Vagina (tissue), 2 donors: ENCODE measurements at regions not wholly inside any gene's neighbourhood (a gene's known extent, or its start where the extent isn't known, plus 50 kb on each side); places are given as distances from the start of the nearest gene placed in this dataset.

Source experiments
- DNase-seq, 2 donors: peaks; one replicate each; pipeline ENCODE4 v3.0.0-alpha.2; 2017; ENCODE audit errors: extremely low spot score in 2 of 2
- H3K27ac ChIP-seq: fragments of 200-600 bp; sonication (generic); one replicate; pipeline ENCODE4 v1.5.1; 2019
- H3K27me3 ChIP-seq: fragments of 200-600 bp; sonication (generic); one replicate; pipeline ENCODE4 v1.5.1; 2019
- H3K36me3 ChIP-seq, 2 donors: fragments of 200-600 bp; sonication (generic); one replicate each; pipeline ENCODE4 v1.5.1; 2017 to 2019
- H3K4me1 ChIP-seq: fragments of 200-600 bp; sonication (generic); one replicate; pipeline ENCODE4 v1.5.1; 2019
- H3K4me3 ChIP-seq, 2 donors: fragments of 200-600 bp; sonication (generic); 1 replicate in 1 of 2; 2 replicates in 1 of 2; pipeline ENCODE4 v1.5.1; 2016 to 2019
- H3K9me3 ChIP-seq: fragments of 200-600 bp; sonication (generic); one replicate; pipeline ENCODE4 v1.5.1; 2019
- CTCF ChIP-seq, 3 experiments: fragments of 450-650 bp in 2 of 3; fragments of 200-600 bp in 1 of 3; sonication (generic) in 1 of 3; IDR thresholded peaks; one replicate each; pipeline ENCODE4 v1.5.1; 2017 to 2019; ENCODE audit warnings: antibody characterized with exemption in 3 of 3, mild to moderate bottlenecking in 2 of 3, moderate library complexity in 2 of 3
- POLR2A ChIP-seq, 2 donors: fragments of 450-650 bp; IDR thresholded peaks; one replicate each; pipeline ENCODE4 v1.6.1; 2017; ENCODE audit warnings: antibody characterized with exemption in 2 of 2, mild to moderate bottlenecking in 2 of 2, moderate library complexity in 2 of 2
- POLR2AphosphoS5 ChIP-seq, 2 donors: sonication (generic); formaldehyde crosslinking; IDR thresholded peaks; one replicate each; pipeline ENCODE4 v1.9.0; 2017; ENCODE audit warnings: antibody characterized with exemption in 2 of 2, mild to moderate bottlenecking in 2 of 2, low read depth in 1 of 2; ENCODE audit not compliant: insufficient read depth in 1 of 2
- intact Hi-C: fragments of 100-400 bp; cut with DNase I; formaldehyde crosslinking; loops from one replicate; pipeline ENCODE4 v1.15.1; 2023

GRCh38 chr2:121046335-121046734, 238.7 kb downstream of the TFCP2L1 start:
- intact Hi-C loops: no loop called here
- Histone ChIP-seq H3K36me3 (no peaks in the 10 kb centered on the region), H3K27ac (no peak overlapping the region)

GRCh38 chr2:121047383-121047782, 237.6 kb downstream of the TFCP2L1 start:
- TF ChIP-seq POLR2A (IDR thresholded peaks at IDR 0.05) (no peak), CTCF (IDR thresholded peaks at IDR 0.05) (no peak), POLR2AphosphoS5 (IDR thresholded peaks at IDR 0.05; ENCODE audit: insufficient read depth in 1 of 2, low read depth in 1 of 2) (no peak)
- DNase-seq: no peak
- intact Hi-C loops: no loop called here
- no peak overlapping the region for H3K4me3 ChIP-seq
- H3K4me1 ChIP-seq: no peaks in the 10 kb centered on the region
- no peaks in the 10 kb centered on the region for H3K9me3 ChIP-seq
- no peaks in the 10 kb centered on the region for H3K36me3 ChIP-seq
- no peaks in the 10 kb centered on the region for H3K27me3 ChIP-seq
- no peak overlapping the region for H3K27ac ChIP-seq

More at GRCh38 chr2:121046335-121046734, 238.7 kb downstream of the TFCP2L1 start:
- no peak for DNase-seq
- Histone ChIP-seq H3K4me1 (no peaks in the 10 kb centered on the region), H3K27me3 (no peaks in the 10 kb centered on the region), H3K9me3 (no peaks in the 10 kb centered on the region), H3K4me3 (no peak overlapping the region)
- no peak for TF ChIP-seq POLR2A (IDR thresholded peaks at IDR 0.05)
- TF ChIP-seq POLR2AphosphoS5 (IDR thresholded peaks at IDR 0.05; ENCODE audit: insufficient read depth in 1 of 2, low read depth in 1 of 2): no peak

GRCh38 chr2:121049131-121049530, 235.9 kb downstream of the TFCP2L1 start:
- intact Hi-C loops: no loop called here
- Histone ChIP-seq H3K4me3 (no peak overlapping the region), H3K27ac (no peak overlapping the region), H3K36me3 (no peaks in the 10 kb centered on the region), H3K27me3 (no peaks in the 10 kb centered on the region), H3K9me3 (no peaks in the 10 kb centered on the region), H3K4me1 (no peaks in the 10 kb centered on the region)
- TF ChIP-seq CTCF (IDR thresholded peaks at IDR 0.05) (no peak), POLR2A (IDR thresholded peaks at IDR 0.05) (no peak), POLR2AphosphoS5 (IDR thresholded peaks at IDR 0.05; ENCODE audit: insufficient read depth in 1 of 2, low read depth in 1 of 2) (no peak)
- no peak for DNase-seq

GRCh38 chr2:121049950-121050585, 234.9 kb downstream of the TFCP2L1 start:
- intact Hi-C loops: no loop called here

GRCh38 chr2:121051311-121051710, 233.7 kb downstream of the TFCP2L1 start:
- H3K27ac ChIP-seq: no peak overlapping the region
- H3K9me3 ChIP-seq: no peaks in the 10 kb centered on the region
- H3K27me3 ChIP-seq: no peaks in the 10 kb centered on the region
- no peak for DNase-seq
- no peak overlapping the region for H3K4me3 ChIP-seq
- no peaks in the 10 kb centered on the region for H3K36me3 ChIP-seq
- no peak for TF ChIP-seq CTCF (IDR thresholded peaks at IDR 0.05)
- no peak for TF ChIP-seq POLR2AphosphoS5 (IDR thresholded peaks at IDR 0.05; ENCODE audit: insufficient read depth in 1 of 2, low read depth in 1 of 2)
- no peak for TF ChIP-seq POLR2A (IDR thresholded peaks at IDR 0.05)
- H3K4me1 ChIP-seq: no peaks in the 10 kb centered on the region
- intact Hi-C loops: no loop called here

More at GRCh38 chr2:121049950-121050585, 234.9 kb downstream of the TFCP2L1 start:
- H3K4me1 ChIP-seq: no peaks in the 10 kb centered on the region
- H3K27ac ChIP-seq: no peak overlapping the region
- no peaks in the 10 kb centered on the region for H3K9me3 ChIP-seq
- no peaks in the 10 kb centered on the region for H3K27me3 ChIP-seq
- DNase-seq: no peak
- no peak overlapping the region for H3K4me3 ChIP-seq
- no peak for TF ChIP-seq POLR2AphosphoS5 (IDR thresholded peaks at IDR 0.05; ENCODE audit: insufficient read depth in 1 of 2, low read depth in 1 of 2)
- no peaks in the 10 kb centered on the region for H3K36me3 ChIP-seq

- no peaks in the 10 kb centered on the region for H3K27me3 ChIP-seq
- H3K36me3 ChIP-seq: no peaks in the 10 kb centered on the region
- intact Hi-C loops: no loop called here
- H3K4me1 ChIP-seq: no peaks in the 10 kb centered on the region
- H3K9me3 ChIP-seq: no peaks in the 10 kb centered on the region
- no peak for DNase-seq
- TF ChIP-seq POLR2A (IDR thresholded peaks at IDR 0.05): no peak
- no peak for TF ChIP-seq CTCF (IDR thresholded peaks at IDR 0.05)
- no peak for TF ChIP-seq POLR2AphosphoS5 (IDR thresholded peaks at IDR 0.05; ENCODE audit: insufficient read depth in 1 of 2, low read depth in 1 of 2)
- no peak overlapping the region for H3K27ac ChIP-seq
- H3K4me3 ChIP-seq: no peak overlapping the region
These were observed 233.0 kb downstream of the TFCP2L1 start for GRCh38 chr2:121052023-121052422.
